NCI-H748 (cell line): ENCODE measurements at regions not wholly inside any gene's neighbourhood (a gene's known extent, or its start where the extent isn't known, plus 50 kb on each side); places are given as distances from the start of the nearest gene placed in this dataset.

Experiments
- DNase-seq: peaks from one replicate; lab custom pipeline; 2025; ENCODE audit not compliant: unreplicated experiment; lab: John Stamatoyannopoulos, UW

DNA sequence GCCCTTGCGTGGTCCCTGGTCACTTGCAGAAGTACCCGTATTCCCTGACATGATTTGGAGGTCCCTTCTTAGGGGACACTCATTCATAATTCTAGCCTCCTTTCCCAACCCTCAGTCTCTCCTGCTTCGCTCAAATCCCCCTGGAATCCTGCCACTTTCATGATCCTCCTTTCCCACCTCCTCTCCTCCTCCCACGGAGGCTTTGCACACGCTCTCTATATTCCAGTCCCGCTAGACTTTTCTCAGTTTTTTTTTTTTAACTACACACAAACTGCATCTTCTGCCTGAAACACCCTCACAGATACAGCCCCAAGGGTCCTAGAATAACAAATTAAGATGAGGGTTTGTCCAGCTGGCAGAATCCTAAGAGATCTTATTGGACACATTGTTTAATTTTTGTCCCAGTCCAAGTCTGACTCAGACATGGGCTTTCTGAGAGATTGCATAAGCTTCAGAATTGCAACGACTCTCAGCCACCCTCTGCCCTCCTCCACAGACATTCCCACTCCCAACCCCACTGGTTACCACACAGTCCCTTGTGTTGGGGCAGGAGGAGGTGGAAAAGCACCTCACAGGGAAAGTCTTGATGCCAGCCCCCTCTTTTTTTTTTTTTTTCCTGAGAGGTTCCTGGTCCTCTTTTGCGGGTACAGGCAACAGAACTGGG is 739.5 kb upstream of the EEF2KMT start:
- DNase-seq, result no peak

- DNase-seq, result no peak
Measured at GRCh38 chr16:5835876-5836275, 738.3 kb upstream of the EEF2KMT start.

- no peak for DNase-seq
Measured at GRCh38 chr16:5826332-5826731, 728.7 kb upstream of the EEF2KMT start.

DNA sequence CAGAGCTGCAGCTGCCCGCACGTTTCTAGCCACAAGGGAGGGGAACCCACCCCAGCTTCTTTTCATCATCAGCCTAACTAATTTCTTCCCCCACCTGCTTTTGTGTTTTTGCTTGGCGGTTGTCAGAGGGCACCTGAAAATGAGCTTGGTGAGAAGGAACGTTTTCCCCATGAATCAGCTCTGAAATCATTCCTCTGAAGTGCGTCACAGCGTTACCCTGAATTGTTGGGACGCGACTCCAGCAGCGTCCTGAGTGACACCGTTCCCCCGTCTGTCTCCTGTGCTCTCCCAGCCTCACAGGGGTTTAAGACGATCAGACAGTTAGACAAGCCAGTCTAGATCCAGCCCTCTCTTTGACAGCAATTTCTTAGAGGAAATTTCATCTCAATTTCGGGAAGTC is 722.9 kb upstream of the EEF2KMT start:
- no peak for DNase-seq

DNA sequence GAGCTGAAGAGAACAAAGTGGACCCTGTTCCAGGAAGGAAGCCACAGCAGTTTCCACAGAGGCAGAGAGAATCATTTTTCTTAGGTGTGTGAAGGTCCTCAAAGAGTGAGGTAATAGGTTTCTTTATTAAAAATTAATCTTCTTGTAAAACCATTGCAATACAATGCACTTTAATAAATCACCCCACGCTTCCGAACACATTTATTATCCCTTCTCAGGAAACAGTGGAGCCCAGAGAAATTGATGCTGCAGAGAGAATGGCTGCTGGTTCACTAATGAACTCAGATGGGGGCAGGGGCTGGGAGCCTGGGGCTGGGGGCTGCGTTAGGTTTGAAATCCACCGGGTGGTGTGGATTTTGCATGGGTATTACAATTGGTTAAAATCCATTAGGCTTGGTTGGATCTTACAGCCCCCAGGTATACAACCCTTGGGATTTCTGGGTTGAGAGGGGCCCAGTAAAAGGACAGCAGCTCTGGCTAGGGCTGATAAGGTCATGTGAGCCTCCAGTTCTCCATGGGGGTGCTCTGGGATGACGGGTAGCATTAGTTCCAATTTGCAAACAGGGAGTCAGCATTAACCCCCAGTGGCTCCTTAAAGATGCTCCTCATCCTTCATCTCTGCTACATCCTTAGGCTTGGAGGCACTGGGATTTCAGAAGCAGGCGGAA is 718.1 kb upstream of the EEF2KMT start:
- no peak for DNase-seq

DNA sequence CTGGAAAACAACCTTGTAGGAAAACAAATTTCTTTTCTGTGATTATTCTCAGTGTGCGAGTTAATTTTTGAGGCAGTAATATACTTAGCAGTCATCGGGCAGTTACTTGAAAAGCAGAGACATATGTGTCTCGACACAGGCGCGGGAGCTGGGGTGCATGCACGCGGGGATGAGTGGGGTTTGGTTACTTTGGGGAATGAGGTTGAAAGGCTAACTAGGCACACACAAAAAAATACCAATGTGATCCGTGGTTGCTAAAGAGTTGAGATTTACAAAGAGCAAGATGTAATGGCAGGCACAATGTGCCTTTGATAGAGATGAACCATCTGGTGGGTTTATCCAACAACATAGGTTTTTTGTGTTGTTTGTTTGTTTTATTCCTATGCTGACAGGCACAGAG is 703.8 kb upstream of the EEF2KMT start:
- no peak for DNase-seq

- DNase-seq, result no peak
Measured at GRCh38 chr16:5793556-5793955, 696.0 kb upstream of the EEF2KMT start.

DNA sequence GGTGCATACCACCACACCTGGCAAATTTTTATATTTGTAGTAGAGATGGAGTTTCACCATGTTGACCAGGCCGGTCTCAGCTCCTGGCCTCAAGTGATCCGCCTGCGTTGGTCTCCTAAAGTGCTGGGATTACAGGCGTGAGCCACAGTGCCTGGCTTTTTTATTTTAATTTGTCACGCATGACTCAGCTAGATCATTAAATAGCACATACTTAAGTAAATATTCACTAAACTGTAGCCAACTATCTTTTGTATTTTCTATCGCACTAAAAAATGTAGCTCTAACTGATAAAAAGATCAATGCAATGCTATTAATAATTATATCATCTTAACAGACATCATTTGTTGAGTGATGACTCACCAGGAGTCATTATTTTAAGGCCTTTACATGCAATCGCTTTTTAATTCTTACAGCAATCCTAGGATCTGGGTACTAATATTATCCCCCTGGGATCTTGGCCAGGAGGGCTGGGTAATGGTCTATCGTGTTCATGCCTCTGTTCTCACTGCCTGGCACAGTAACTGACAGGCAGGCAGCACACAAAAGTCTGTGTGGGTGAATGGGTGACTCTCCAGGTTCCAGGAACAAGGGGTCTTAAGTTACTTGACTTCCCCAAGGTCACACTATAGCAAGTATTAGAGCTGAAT is 693.5 kb upstream of the EEF2KMT start:
- DNase-seq, result no peak

- DNase-seq, result no peak
Measured at GRCh38 chr16:5790512-5790911, 692.9 kb upstream of the EEF2KMT start.

DNA sequence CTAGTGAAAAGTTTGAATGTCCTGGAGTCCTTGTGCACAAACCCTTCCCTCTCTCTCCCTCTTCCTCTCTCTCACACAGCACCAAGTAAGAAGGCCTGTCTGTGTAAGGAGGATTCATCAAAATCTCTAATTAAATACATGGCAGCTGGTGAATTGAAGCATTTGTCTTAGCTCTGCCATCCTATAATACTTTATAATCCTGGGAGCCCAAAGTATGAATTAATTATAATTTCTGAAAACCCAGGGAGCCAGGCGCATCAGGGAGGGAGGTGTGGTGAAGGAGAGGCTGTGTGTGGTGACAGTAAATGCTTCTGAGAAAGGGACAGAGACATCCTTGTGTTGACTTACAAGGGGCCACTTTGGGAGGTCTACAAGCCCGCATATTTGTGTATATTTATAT is 691.4 kb upstream of the EEF2KMT start:
- DNase-seq, result no peak

GRCh38 chr16:5781436-5781835 is 683.8 kb upstream of the EEF2KMT start:
- no peak for DNase-seq

DNA sequence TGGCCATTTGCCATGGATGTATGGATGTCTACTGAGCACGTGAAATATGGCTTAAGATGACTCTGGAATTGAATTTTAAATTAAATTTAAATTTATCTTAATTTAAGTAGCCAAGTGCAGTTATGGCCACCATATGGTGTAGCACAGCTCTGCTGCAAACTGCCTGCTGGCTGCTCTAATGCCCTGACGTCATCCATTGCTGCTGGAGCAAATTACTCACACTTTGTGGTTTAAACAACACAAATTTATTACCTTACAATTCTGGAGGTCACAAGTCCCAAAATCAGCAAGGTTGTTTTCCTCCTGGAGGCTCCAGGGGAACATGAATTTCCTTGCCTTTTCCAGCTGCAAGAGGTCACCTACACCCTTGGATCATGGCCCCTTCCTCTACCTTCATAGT is 679.3 kb upstream of the EEF2KMT start:
- DNase-seq, result no peak

DNA sequence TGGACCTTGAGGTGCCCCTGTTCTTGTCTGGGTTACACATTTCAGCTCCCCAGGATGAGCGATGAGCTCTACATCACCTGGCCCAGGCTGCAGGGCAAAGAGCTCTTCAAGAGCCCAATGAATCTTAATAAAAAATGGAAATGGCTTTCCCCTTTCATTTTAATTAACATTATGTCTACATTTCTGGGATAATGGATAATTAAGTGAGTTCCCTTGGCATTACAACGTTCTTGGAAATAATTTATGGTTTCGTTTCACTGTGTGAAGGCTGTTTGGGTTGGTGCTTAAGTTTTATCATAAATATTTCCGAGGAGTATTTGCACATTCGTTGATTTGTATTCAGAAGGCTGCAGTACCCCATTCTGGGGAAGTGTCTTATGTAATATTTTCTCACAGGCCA is 678.3 kb upstream of the EEF2KMT start:
- DNase-seq, result no peak

GRCh38 chr16:5770118-5770517 is 672.5 kb upstream of the EEF2KMT start:
- DNase-seq, result no peak

GRCh38 chr16:5769513-5769912 is 671.9 kb upstream of the EEF2KMT start:
- no peak for DNase-seq

DNA sequence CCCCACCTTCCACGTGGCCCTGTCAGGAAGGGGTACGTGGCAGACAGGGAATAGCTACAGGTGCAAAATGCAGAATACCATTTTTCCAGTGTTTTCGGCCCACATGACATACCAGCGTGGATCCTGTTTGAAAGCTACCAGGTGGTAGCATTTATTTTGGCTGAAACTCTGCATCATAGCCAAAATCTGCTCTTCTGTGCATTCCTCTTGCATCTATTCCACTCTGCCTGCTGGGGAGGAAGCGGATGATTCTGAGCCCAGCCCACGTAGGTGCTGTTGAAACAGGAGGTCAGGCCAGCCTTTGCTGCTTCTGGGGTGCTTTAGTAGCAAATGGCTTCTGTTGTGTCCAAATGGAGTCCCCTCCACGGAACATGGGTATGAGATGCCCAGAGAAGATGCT is 670.9 kb upstream of the EEF2KMT start:
- DNase-seq, result no peak

DNA sequence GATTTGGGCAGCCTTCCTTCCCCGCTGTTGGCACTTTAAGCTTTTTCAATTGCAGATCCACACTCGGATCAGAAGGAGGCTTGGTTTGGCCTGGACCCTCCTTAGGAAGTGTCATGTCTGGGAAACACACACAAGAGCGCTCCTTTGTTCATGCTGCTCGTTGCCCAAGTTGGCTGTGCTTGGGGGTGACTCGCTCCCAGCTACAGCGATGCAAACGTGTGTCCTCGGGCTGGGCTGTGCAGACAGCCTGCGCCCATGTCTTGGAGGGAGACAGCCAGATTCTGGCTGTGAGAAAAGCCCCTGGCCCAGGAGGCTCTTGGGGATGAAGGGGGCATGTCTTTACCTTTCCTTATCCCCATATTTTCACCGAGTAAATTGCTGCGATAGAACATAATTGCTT is 665.6 kb upstream of the EEF2KMT start:
- DNase-seq, result no peak

DNA sequence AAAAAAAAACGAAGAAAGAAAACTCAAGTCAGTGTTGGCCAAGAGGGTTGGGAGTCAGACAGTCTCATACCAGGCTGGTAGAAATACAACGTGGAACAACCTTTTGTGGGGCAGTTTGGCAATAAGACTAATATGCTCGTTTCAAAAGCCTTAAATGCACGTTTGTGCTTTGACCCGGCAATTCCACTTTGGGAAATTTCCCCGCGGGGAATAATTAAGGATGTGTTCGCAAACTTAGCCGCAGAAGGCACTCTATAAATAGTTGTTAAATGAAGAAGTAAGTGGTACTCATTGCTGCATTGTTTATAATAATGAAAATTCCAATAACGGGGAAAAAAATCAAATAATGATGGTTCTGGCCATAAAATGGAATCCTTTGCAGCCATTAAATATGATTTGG is 664.8 kb upstream of the EEF2KMT start:
- no peak for DNase-seq

DNA sequence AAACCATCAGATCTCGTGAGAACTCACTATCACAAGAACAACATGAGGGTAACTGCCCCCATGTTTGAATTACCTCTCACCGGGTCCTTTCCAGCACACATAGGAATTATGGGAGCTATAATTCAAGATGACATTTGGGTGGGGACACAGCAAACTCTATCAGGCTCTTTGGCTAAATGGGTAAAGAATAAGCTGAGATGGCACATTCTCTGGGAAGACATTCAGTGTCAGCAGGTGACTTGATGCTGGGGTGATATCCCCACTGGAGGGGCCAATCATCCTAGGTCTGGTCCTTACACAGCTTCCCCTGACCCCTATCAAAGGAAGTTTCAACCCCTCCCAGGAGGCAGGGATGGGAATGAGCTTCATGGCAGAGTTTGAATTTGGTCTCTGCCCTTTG is 664.0 kb upstream of the EEF2KMT start:
- DNase-seq, result no peak

DNA sequence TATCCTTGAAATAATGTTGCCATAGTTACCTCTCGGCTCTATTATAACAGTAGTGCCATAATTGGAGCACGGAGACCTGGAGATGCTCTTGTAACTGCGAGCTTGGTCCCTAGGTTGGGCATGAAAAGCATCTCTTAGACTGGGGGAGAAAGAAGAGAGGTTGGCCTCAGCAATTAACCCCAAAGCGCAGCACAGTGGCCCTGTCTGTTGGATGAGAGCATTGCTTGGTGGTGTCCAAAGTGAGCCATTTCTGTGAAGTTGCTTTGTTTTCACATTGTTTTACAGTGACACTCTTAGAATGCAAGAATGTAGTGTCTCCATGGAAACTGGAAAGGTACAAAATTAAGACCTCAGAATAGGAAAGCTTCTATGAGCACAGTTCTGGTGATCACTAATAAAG is 660.7 kb upstream of the EEF2KMT start:
- DNase-seq, result no peak

DNA sequence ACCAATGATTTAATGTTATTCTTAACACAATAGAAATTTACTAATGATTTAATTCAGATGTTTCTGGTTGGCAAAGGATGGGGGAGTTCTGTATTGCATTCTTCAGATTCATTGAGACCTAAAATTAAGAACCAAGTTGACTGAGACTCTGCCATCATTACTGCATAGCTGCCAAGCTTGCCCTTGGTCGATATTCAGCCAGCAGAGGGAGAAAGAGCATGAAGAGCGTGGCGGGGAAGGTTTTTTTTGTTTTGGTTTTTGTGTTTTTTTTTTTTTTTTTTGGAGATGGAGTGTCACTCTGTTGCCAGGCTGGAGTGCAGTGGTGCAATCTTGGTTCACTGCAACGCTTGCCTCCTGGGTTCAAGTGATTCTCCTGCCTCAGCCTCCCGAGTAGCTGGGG is 659.4 kb upstream of the EEF2KMT start:
- no peak for DNase-seq

- no peak for DNase-seq
Measured at GRCh38 chr16:5753381-5753780, 655.8 kb upstream of the EEF2KMT start.

GRCh38 chr16:5751216-5751615 is 653.6 kb upstream of the EEF2KMT start:
- no peak for DNase-seq
